ENCODE measurements at regions not wholly inside any gene's neighbourhood (a gene's known extent, or its start where the extent isn't known, plus 50 kb on each side); places are given as distances from the start of the nearest gene placed in this dataset.
A peak's percentile ranks its signal among the peaks of the same experiment; 100 is the strongest.

DNA sequence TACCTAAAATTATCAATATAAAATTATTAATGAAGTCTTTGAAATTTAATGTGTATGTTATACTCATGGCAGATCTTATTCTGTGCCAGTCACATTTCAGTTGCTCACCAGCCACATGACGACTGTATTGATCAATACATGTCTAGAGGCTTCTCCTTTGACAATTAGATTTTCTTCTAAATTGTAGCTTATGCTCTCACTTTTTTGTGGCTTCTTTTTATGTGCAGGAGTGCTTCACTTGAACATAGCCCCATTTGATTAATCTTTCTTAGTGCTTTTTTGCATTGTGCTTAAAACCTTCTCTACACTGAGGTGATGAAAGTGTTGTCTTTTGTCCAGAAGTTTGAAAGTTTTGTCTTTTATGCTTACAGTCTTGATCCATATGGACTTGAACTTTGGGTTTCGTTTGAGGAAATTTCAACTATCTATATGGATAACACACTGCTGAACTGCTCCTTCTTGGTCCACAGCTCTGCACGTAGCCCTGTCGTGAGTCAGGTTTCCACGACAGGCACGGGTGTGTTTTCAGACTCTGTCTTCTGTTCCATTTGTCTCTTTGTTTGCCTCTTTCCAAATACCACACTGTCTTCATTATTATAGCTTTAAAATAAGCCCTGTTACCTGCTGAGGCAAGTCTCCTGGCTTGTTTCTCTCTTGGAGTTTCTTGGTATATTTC is 393.9 kb upstream of the CFAP20DC start:
- no peak for DNase-seq

DNA sequence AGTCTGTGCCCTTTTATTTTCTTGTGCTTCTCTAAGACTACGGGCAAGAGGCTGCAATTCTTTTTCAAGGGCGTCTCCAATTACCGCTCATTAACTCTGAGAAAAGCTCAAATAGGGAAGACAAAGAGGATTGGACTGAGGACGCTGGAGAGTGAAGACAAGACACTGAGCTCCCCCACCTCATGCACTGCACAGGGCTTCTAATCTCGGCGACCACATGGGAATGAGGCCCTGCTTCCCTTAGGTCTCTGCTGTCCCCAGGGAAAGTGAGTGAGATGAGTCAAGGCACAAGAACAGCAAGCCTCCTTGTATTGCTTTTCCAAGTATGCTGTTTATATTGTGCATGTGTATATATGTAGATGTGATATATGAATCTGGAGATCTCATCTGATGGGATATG is 392.2 kb upstream of the CFAP20DC start:
- no peak for DNase-seq

DNA sequence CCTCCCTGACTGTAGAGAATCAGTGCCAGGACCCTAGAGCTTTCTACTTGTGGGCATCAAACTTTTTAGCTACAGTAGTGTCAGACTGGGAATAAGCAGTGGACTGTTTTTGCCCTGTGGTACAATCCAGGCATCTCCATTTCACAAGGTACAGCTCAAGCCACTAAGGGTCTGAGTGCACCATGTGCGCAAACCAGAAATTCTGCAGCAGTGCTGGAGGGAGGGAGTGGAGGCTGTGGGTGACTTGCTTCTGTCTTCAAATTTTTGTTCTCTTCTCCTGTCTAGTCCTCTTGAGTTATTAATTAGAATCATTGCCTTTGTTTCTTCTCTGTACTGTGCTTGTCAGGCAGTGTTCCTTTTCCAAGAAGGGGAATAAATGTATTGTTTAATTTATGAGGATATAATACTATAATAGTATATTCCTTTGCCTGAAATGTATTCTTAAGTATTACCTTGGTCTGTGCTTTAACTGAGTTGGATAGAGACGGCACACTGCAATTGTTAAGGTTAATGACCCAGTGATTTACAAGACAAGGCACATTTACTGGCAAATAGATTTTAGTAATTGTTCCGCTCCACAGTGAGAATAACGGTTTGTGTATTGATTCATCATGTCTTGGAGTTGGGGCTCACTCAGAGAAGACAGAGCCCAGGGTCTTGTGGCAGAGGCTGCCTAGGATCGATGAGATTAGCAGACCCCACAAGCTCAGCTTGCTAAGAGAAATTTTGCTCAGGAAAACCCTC is 390.6 kb upstream of the CFAP20DC start:
- no peak for DNase-seq

DNA sequence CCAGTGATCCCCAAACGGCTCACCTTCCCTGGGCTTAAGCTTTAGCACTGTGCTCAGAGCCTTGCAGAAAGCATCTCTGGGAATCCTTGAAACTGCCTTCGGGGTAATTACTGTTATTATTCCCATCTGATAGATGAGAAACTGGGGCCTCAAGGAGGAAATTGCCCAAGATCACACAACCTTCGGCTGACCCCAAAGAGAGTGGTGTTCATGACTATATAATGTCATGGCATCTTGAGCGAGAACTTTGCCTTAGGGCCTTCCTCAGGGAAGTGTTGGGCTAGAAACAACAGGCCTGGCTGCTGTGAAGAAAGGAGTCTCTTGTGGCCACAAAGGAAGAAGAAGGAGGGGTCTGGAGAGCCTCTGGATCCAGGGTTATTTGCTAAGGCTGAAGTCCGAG is 388.7 kb upstream of the CFAP20DC start:
- DNase-seq: no peak

DNA sequence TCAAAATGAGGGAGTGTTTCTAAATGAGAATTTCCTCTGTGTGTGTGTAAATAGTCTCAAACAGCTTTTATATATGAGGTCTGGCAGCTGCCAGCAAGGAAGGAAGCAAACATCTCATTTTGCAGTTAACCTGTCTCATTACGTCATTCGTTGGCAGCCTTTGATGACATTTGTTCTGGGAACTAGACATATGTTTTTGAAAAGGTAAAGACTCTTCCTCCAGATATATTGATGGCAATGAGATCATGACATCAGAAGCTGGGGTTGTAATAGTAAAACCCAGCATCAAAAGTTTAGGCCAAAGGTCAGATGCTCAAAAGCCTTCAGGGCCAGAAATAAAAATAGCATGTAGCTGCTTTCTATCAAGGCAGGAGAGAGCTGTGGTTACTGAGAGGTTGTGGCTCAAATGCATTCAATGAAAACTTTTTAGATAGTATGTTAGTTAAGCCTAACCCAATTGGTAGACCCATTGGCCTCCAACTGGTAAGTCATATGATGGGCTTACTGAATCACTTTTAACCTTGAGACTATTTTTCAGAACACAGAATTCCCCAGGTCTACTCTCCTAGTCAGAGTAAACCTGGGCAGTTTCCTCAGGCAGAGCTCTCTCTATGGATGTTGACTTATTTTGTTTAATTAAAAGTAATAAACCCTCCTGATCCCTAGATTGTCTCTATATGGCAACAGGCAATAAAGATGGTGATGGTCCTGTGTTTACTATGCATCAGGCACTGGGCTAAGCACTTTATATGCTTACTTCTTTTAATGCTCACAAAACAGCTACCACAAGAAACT is 386.5 kb upstream of the CFAP20DC start:
- no peak for DNase-seq

DNA sequence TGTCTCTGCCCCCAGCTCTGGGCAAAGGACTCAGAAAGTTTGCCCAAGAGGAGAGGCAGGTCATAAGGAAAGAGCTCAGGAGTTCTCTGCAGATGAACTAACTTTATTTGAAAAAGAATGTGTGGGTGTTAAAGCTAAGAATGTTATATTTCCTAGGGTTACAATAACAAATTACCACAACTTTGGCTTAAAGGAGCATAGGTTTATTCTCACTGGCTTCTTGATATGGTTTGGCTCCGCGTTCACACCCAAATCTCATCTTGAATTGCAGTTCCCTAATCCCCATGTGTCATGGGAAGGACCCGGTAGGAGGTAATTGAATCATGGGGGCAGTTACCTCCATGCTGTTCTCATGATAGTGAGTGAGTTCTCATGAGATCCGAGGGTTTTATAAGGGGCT is 383.7 kb upstream of the CFAP20DC start:
- DNase-seq: no peak

DNA sequence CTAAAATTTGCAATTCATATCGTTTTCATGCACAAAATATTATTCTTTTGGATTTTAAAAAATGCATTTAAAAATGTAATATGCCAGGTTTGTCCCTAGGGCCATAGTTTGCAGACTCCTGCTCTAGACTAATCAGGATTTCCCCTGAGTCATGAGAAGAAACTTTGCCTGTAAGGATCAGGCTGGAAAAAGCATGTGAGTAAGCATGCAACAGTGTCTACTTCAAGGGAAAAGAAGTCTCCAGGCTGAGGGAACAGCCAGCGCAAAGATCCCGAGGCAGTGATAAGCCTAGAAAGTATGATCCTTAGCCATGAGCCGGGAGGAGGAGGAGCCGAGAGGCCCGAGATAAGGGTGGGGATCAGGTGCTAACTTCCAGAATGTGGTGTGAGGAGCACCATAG is 382.8 kb upstream of the CFAP20DC start:
- DNase-seq: no peak

DNA sequence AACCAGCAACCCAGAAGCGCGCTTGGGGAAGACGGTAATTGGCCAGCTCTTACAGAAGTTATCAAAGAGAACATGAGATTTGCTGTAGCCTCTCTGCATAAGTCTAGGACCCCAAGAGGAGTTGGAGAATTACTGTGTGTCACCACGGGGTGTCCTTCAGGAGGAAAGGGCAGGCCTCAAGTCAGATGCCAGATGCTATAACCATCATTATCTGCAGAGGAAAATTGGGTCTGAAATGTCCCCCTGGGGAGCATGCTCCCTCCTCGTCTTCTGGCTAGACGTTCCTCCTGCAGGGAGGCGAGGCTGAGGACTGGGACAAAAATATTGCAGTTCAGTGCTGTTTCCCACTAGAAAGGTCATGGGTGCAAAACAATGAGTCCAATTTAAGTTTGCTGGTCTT is 380.5 kb upstream of the CFAP20DC start:
- DNase-seq: no peak

DNA sequence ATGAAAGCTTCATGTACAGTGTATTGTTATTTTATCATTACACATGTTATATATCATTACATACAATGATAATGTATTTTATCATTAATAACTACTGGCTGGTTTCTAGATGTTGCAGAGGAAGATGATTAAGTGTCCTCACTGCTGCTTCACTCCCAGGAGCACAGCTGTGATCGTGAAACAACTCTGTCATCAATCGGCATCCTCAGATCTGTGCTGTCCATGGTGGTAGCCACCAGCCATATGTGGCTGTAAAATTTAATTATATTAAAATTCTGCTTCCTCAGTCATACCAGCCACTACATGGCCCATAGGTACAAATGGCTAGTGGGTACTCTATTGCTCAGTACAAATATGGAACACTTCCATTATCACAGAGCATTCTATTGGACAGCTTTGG is 379.4 kb upstream of the CFAP20DC start:
- no peak for DNase-seq

DNA sequence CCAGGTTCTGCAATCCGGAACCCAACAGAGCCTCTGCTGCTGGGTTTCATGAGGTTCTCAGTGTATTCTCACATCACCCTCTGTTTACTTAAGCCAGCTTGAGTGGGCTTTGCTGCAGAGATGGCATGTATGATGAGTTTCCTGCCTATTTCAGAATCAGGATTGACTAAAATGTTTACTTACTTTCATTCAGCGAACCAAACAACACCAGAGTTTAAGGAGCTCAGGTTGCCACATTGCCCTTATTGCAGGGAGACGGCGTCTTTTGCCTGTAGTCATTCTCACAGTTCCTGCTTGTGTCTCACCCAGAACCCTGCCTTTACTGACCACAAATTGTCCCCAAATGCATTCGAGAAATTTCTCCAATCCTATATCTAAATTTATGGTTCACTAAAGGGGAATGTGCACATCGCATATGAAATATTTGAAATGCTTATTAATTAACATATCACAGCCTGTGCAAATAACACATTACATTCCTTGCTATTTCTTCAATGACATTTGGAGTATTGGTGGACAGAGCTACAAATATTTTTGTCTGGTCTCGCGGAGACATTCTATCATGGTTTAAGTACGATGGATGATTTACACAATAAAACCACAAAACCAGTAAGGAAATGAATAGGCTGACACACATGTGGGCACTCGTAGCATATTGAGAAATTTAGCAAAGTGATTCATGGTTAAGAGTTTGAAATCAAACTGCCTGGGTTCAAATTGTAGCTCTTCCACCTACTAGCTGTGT is 377.2 kb upstream of the CFAP20DC start:
- DNase-seq: no peak

DNA sequence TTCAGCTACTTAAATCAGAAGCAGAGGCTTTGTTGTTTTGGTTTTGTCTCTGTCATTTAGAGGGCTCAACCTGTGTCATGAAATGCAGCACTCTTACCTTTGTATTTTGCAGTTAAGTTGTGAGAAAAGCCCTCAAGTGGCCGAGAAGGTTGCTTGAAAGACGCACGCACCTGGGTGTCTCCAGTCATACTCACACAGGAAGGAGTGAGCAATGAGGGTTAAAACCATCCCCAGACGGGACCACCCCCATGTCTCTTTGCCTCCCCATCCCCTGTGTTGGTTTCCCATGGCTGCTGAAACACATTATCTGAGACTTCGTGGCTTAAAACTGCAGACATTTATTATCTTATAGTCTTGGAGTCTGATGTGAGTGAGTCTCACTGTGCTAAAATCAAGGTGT is 376.1 kb upstream of the CFAP20DC start:
- DNase-seq: peak; percentile 17

DNA sequence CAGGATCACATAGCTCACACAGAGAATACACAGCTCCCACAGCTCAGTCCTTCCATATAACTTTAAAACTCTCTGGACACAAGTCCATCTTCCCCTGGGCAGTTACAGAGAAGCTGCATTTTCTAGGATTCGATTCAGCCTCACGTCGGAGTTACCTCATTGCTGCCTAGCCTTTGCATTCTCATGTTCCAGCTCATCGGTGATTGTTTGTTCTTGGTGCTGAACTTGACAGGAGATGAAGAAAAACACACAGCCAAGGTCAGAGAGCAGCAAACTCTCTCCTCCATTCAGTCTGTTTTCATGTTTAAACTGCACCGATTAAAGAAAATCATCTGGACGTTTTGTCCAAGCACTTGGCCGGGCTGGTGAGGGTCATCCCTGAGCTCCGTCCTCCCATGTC is 375.5 kb upstream of the CFAP20DC start:
- no peak for DNase-seq

DNA sequence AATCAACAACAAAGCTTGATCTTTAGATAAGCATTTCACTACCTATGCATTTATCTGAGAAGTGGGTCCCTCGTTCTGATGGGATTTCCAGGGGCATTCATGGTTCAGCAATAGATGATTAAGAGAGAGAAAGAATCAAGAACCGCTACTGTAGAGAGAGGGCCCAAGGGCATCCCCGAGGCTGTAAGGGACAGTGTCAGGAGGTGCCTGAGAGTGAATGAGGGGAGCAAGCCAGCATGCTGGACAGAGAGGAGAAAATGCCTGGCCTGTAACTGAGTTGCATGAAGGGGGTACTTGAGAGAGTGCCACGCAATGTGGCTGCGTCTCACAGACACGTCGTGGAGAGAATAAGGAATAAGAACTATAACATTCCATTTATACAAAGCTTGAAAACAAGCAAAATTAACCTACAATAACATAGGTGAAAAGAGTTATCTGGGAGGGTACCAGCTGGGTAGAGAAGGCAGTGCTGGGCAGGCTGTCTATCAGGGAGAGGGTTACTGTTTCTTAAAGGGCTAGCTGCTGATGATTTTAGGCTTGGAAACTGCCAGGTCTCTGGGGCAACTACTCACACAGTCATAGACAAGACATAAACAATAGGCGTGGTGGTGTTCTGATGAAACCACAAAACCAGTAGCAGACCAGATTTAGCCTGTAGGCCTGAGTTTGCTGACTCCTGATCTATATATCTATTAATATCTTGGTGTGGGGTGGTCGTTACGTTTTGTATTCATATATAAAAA is 374.6 kb upstream of the CFAP20DC start:
- no peak for DNase-seq

DNA sequence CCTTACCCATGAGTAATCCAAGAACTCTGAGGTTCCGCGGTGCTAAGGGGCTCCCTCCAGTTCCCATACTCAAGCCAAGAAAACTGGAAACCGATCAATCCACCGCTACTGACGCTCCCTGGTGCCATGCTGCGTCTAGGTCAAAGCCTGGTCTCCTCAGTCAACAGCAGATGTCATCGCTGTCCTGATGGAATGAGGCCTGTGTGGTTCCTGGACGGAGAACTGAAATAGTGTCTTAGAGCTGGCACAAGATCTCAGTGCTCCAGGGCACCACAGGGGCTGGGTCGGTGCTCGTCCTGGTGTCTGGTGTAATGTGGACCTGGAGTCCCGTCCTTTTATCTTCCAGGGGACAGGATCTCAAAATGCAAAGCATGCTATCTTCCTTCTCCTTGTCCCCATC is 373.9 kb upstream of the CFAP20DC start:
- no peak for DNase-seq

DNA sequence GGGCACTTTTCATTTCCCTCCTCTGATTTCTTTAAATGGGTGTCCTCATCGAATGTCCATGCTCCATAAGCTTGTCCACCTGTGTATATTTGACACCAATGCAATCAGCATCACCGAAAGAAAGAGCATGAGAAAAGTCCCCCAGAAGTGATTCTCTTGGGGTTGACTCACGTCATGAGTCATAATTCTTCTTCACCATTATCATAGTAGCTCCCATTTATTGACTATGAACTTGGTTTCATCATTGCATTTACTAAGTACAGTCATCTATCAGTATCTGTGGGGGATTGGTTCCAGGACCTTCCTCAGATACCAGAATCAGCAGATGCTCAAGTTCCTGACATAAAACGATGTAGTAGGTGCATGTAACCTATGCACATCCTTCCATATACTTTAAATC is 372.5 kb upstream of the CFAP20DC start:
- no peak for DNase-seq

DNA sequence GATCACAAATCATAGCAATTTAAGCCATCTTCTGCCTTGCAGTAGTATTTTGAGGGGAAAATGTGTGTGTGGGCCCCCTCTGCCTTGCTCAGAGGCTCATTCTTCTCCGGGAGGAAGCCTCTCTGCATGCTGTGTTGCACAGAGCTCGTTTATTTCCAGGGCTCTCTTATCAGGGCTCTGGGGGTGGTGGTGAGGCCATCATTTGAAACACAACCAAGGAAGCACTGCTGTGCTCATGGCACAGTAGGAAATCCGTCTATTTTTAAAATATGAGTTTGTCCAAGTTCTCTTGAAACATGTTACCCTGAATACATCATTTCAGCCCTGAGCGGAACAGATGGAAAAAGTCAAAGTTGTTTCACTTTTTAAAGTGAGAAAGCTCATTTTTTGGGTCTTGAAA is 369.0 kb upstream of the CFAP20DC start:
- no peak for DNase-seq

DNA sequence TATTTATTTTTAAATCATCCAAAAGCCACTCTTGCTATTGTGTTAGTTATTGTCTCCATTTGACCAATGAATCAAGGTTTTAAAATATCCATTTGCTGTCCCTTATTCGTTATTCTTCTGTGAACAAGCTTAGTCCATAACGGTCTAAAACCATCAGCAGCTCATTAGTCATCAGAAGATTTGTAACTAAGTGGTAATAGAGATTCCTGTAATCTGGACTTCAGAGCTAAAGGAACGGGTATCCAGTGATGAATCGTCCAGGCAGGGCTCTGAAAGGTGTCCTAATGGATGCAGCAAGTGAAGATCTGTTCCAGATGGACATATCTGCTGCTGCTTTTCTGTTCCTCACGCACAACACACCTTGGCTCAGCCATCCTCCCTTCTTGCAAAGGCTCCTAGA is 362.7 kb upstream of the CFAP20DC start:
- DNase-seq: no peak

DNA sequence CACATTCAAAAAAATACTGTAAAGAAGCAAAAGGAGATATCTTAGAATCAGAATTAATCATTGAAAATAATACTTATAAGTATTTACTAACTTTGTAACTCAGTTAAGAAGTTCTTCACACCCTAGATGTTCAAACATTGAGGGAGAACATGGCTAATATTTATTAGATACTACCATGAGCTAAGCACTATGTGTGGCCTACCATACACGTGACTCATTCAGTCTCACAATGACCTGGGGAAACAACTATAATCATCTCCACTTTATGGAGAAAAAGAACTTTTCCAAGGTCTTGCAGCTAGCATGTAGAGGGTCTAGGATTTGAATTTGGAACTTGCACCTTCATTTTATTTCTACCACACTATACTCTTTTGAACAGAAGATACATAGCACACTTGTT is 361.9 kb upstream of the CFAP20DC start:
- no peak for DNase-seq

DNA sequence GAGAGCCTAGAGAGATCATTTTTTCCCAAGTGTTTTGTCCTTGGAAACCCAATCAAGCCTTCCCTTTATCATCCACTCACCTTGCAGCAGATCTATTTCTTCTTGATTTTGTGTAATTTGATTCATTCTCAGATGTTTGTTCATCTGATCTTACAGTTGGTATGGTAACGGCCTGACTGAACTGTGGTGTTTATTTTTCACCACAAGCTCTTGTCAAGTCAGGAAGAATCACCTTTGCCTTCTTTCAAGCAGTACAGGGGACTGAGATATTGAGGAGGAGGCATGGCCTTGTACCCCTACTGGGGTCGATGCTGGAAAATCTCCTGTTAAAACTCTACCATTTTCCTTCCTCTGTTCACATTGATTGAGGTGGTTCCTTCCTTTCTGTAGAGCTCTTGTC is 361.4 kb upstream of the CFAP20DC start:
- DNase-seq: no peak

DNA sequence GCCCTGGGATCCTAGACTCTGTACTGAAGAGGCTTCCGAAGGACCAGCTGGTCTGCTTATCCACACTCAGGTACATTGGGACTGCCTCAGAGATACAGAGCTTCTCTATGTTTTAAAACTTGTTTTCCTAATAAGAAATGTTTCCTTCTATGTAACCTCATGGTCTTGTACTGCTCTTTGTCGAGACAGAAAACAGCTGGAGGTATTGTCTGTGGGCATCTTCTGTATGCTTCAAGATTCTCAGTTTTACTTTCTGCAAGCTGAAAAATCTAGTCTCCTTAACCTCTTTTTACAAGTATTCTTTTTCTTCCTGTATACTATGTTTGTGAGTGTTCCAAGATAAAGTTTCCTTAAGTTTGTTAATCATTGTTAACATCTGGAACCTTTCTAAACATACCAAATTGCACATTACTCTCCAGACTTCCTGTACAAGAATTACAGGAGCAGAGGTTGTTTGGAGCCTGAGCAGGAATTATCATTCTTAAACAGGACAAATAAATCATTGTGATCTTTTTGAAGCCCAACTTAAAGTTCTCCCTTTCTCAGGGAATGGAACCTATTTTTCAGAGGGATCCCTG is 358.3 kb upstream of the CFAP20DC start:
- DNase-seq: no peak

DNA sequence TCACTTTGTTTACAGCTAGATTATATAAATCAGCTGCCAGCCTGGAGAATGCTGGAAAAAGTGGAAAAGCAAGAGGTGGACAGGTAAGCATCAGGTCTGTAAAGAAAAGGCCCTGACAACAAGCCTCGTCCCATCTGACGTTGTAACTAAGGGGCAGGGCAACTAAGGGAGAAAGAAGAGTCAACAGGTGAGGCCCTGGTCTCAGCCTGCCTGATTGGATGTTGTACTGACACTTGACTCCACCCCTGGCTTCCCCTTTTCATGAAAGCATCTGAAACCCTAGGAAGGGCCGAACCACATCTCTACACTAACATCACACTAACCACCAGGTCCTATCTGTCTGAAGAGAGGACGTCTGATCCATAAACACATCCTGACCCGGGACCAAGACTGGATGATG is 357.6 kb upstream of the CFAP20DC start:
- no peak for DNase-seq

DNA sequence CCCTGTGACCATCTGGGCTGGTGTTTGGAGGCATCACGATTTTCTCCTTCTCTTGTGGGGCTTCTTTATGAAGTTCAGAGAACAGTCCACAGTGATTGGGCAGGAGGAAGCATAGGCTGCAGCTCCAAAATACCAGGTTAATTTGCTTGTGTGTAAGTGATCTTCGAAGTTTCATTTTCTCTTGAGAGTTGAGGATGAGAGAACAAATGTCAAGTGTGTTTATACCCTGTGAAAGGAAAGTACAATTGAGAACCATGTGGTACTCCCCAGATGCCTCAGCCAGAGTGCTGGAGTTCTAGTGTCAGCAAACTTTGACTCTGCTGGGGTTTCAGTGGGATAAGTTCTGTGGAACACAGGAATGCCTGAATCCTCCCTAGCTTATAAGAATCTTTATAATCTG is 357.1 kb upstream of the CFAP20DC start:
- no peak for DNase-seq

Measured in activated T-cell treated with anti-CD3 and anti-CD28 coated beads for 4 hours (primary cell).